HepG2 (cell line): ENCODE measurements at regions not wholly inside any gene's neighbourhood (a gene's known extent, or its start where the extent isn't known, plus 50 kb on each side); places are given as distances from the start of the nearest gene placed in this dataset.
A peak's percentile ranks its signal among the peaks of the same experiment; 100 is the strongest.

Source experiments
- ATAC-seq: fragments of 200-7000 bp; cut with Tn5 transposase; 3 replicates; pipeline ENCODE4 v1.9.1; 2020; ENCODE audit warnings: mild to moderate bottlenecking, moderate library complexity
- BruUV-seq: library from RNA; stranded (reverse); fragments of 400-500 nt; replicated peaks from 2 replicates; lab custom pipeline; 2021; lab: Mats Ljungman, UMichigan
- CTCF ChIA-PET: fragments of 300-600 bp; formaldehyde crosslinking; extraction: SDS; loops from one replicate; lab custom pipeline; 2021; ENCODE audit warnings: low total read pairs, inconsistent platforms, low intra/inter-chr PET ratio; lab: Yijun Ruan, JAX
- POLR2A ChIA-PET: fragments of 350-600 bp; sonication (Branson Sonifier 250); formaldehyde crosslinking; loops from one replicate; lab custom pipeline; 2020; ENCODE audit warnings: antibody characterized with exemption, inconsistent platforms; lab: Yijun Ruan, JAX
- DNase-seq: peaks from one replicate; pipeline ENCODE4 v3.0.0-alpha.2; 2015; ENCODE audit warnings: low spot score
- FAIRE-seq: peaks from 3 replicates; lab custom pipeline; 2011; peaks lifted over from hg19 to GRCh38; lab: Jason Lieb, UNC
- H2AFZ ChIP-seq: one replicate; pipeline ENCODE4 v1.6.1; 2011; ENCODE audit warnings: low read length, inconsistent platforms
- H3K27ac ChIP-seq: fragments of 300-600 bp; 3 replicates; pipeline ENCODE4 v1.8.0; 2011; ENCODE audit warnings: mixed run types, mild to moderate bottlenecking, mixed read lengths, low read length, inconsistent platforms; ENCODE audit not compliant: insufficient read depth; ENCODE audit errors: extremely low read length
- H3K27me3 ChIP-seq, 2 experiments: fragments of 200-600 bp in 1 of 2; 2 replicates in 1 of 2; 3 replicates in 1 of 2; pipeline versions ENCODE4 v1.6.0 to v1.8.0; 2011; ENCODE audit warnings: low read length in 2 of 2, mild to moderate bottlenecking in 2 of 2, moderate library complexity in 2 of 2, inconsistent platforms in 1 of 2; ENCODE audit not compliant: insufficient read depth in 2 of 2, control insufficient read depth in 1 of 2
- H3K36me3 ChIP-seq, 2 experiments: fragments of 200-600 bp in 1 of 2; replicated peaks in 1 of 2; 2 replicates in 1 of 2; 3 replicates in 1 of 2; pipeline versions ENCODE4 v1.5.1 to v1.8.0; 2011; ENCODE audit warnings: low read length in 2 of 2, inconsistent platforms in 1 of 2; ENCODE audit not compliant: insufficient read depth in 2 of 2, control insufficient read depth in 1 of 2
- H3K4me1 ChIP-seq: 2 replicates; pipeline ENCODE4 v1.5.1; 2012; ENCODE audit warnings: low read length, inconsistent platforms; ENCODE audit not compliant: insufficient read depth
- H3K4me2 ChIP-seq: 2 replicates; pipeline ENCODE4 v1.6.0; 2011; ENCODE audit warnings: low read depth, low read length, inconsistent platforms
- H3K4me3 ChIP-seq, 3 experiments: fragments of 200-600 bp in 1 of 3; sonication (generic), shearing (Covaris generic) in 1 of 3; replicated peaks in 1 of 3; 2 replicates each; pipeline ENCODE4 v1.5.1; 2011 to 2016; ENCODE audit warnings: low read length in 3 of 3, inconsistent platforms in 2 of 3, low read depth in 2 of 3, mild to moderate bottlenecking in 2 of 3, control low read depth in 1 of 3, mixed read lengths in 1 of 3; ENCODE audit not compliant: insufficient read depth in 1 of 3
- H3K79me2 ChIP-seq: one replicate; pipeline ENCODE4 v1.6.1; 2011; ENCODE audit warnings: low read length, inconsistent platforms; ENCODE audit not compliant: insufficient read depth
- H3K9ac ChIP-seq: 2 replicates; pipeline ENCODE4 v1.6.0; 2011; ENCODE audit warnings: mild to moderate bottlenecking, low read depth, low read length, inconsistent platforms; ENCODE audit not compliant: insufficient read depth
- H3K9me3 ChIP-seq: 2 replicates; pipeline ENCODE4 v1.5.1; 2012; ENCODE audit warnings: mild to moderate bottlenecking, low read length
- H4K20me1 ChIP-seq: 2 replicates; pipeline ENCODE4 v1.6.0; 2011; ENCODE audit warnings: inconsistent platforms, mild to moderate bottlenecking, low read length, moderate library complexity; ENCODE audit not compliant: insufficient read depth
- ETV5 ChIP-seq: IDR thresholded peaks from 2 replicates; pipeline ENCODE4 v1.6.1; 2018; ENCODE audit warnings: missing biosample characterization, missing genetic modification reagents, inconsistent platforms, borderline replicate concordance
- MAFK ChIP-seq, 2 experiments: IDR thresholded peaks in 1 of 2; conservative IDR thresholded peaks in 1 of 2; 2 replicates each; pipeline ENCODE4 v1.6.1; 2011; ENCODE audit warnings: improper control_type of control experiment in 2 of 2, low read length in 2 of 2
- PLSCR1 ChIP-seq: sonication (generic); formaldehyde crosslinking; IDR thresholded peaks from 2 replicates; pipeline ENCODE4 v1.5.0; 2020; ENCODE audit warnings: missing genetic modification reagents, mild to moderate bottlenecking, borderline replicate concordance
- PRDM4 ChIP-seq: sonication (generic); formaldehyde crosslinking; IDR thresholded peaks from 2 replicates; pipeline ENCODE4 v1.9.0; 2021; ENCODE audit warnings: missing genetic modification reagents, borderline replicate concordance
- SKIL ChIP-seq: sonication (generic); formaldehyde crosslinking; IDR thresholded peaks from 2 replicates; pipeline ENCODE4 v1.8.0; 2022; ENCODE audit warnings: missing genetic modification reagents, mild to moderate bottlenecking, moderate library complexity, borderline replicate concordance
- ZGPAT ChIP-seq: IDR thresholded peaks from 2 replicates; pipeline ENCODE4 v1.6.1; 2016; ENCODE audit warnings: mild to moderate bottlenecking
- ZNF382 ChIP-seq: sonication (generic); formaldehyde crosslinking; IDR thresholded peaks from 2 replicates; pipeline ENCODE4 v1.5.0; 2020; ENCODE audit warnings: missing genetic modification reagents, mild to moderate bottlenecking, borderline replicate concordance
- ZNF639 ChIP-seq: conservative IDR thresholded peaks from 2 replicates; pipeline ENCODE4 v1.6.1; 2018; ENCODE audit warnings: missing genetic modification reagents
- WGBS: methylation state at CpG from one replicate; pipeline ENCODE4 v1.1.6; 2017; ENCODE audit warnings: low lambda C conversion rate; 5-methylcytosine and 5-hydroxymethylcytosine counted together
- in situ Hi-C: cut with HindIII; loops from 2 replicates; pipeline ENCODE4 v1.10.0; 2017; ENCODE audit warnings: low pct_unique_long_range_greater_than_20kb; ENCODE audit not compliant: extremely low pct_ligation_motif_present
- intact Hi-C: fragments of 100-400 bp; cut with micrococcal nuclease; formaldehyde crosslinking; loops from one replicate; pipeline ENCODE4 v1.10.0; 2022; ENCODE audit not compliant: unreplicated experiment

- H3K9ac ChIP-seq = no peak overlapping the region
- CTCF ChIA-PET = no interaction called here
- no peak for TF ChIP-seq ZNF382
- TF ChIP-seq ZGPAT (CRISPR knock-in tag) = no peak
- TF ChIP-seq SKIL (CRISPR knock-in tag) = no peak
- TF ChIP-seq PRDM4 (CRISPR knock-in tag) = no peak
- TF ChIP-seq ETV5 (CRISPR knock-in tag) = no peak
- TF ChIP-seq PLSCR1 (CRISPR knock-in tag) = no peak
- 0 out of 4 replicates have a peak, but pooled peaks of 1 of the 2 experiments have one; percentile 10 for TF ChIP-seq MAFK (conservative IDR thresholded peaks at IDR 0.05 in 1 of 2, IDR thresholded peaks at IDR 0.05 in 1 of 2; ENCODE audit: low read length in 2 of 2)
- no peak for TF ChIP-seq ZNF639
- TF ChIP-seq, all 625 proteins: peak for 1
- intact Hi-C loops (no loop called here), in situ Hi-C loops (no loop called here)
- DNase-seq (no peak), FAIRE-seq (no peak), ATAC-seq (no peak)
- no peaks in the 10 kb centered on the region for H3K36me3 ChIP-seq
- H3K79me2 ChIP-seq = no peaks in the 10 kb centered on the region
- H3K27me3 ChIP-seq = no peaks in the 10 kb centered on the region
- no peak overlapping the region for H2AFZ ChIP-seq
- H3K4me1 ChIP-seq = peaks cover 74% of the 10 kb centered on the region
- no peak overlapping the region for H3K4me3 ChIP-seq
- 71% methylated on average over 3 of the region's 4 CpGs for WGBS
- H3K9me3 ChIP-seq = no peaks in the 10 kb centered on the region
- no peak overlapping the region for H3K4me2 ChIP-seq
- no TSS peak for BruUV-seq
- no peak overlapping the region for H3K27ac ChIP-seq
- H4K20me1 ChIP-seq = no peaks in the 10 kb centered on the region
- POLR2A ChIA-PET = interaction anchor here (1.6 kb wide), 1 partner anchor 47 kb away, joined by 6 read pairs; no protein-coding TSS in a partner anchor
Observed at GRCh38 chr15:31262143-31262530, 64.5 kb upstream of the KLF13 start.
